A549 (cell line): ENCODE measurements at regions not wholly inside any gene's neighbourhood (a gene's known extent, or its start where the extent isn't known, plus 50 kb on each side); places are given as distances from the start of the nearest gene placed in this dataset.

ENCODE experiments used
- CTCF ChIP-seq: fragments of >200 bp; sonication (Bioruptor Twin); formaldehyde crosslinking; IDR thresholded peaks from 3 replicates; pipeline ENCODE4 v1.5.1; 2016
- EP300 ChIP-seq, 2 experiments: fragments of >200 bp; sonication (Bioruptor Twin); formaldehyde crosslinking; IDR thresholded peaks; 2 replicates in 1 of 2; 3 replicates in 1 of 2; pipeline ENCODE4 v1.6.1; 2016 to 2017
- ESRRA ChIP-seq: fragments of 150-350 bp; IDR thresholded peaks from 2 replicates; pipeline ENCODE4 v1.6.1; 2014; ENCODE audit warnings: mild to moderate bottlenecking, low read length, borderline replicate concordance
- HDAC2 ChIP-seq: fragments of 200-600 bp; sonication (generic); IDR thresholded peaks from 2 replicates; pipeline ENCODE4 v1.6.1; 2016
- HEYL ChIP-seq: fragments of 250-450 bp; sonication (Bioruptor Pico); IDR thresholded peaks from 2 replicates; pipeline ENCODE4 v1.8.0; 2021; ENCODE audit warnings: mild to moderate bottlenecking, moderate library complexity
- POLR2A ChIP-seq: IDR thresholded peaks from 2 replicates; pipeline ENCODE4 v1.6.1; 2012; ENCODE audit warnings: mild to moderate bottlenecking, low read length
- POLR2AphosphoS2 ChIP-seq: conservative IDR thresholded peaks from 2 replicates; pipeline ENCODE4 v1.6.1; 2012; ENCODE audit warnings: low read length, improper control_type of control experiment, inconsistent platforms
- RAD21 ChIP-seq, 2 experiments: fragments of >200 bp in 1 of 2; sonication (Bioruptor Twin) in 1 of 2; formaldehyde crosslinking in 1 of 2; IDR thresholded peaks in 1 of 2; conservative IDR thresholded peaks in 1 of 2; 2 replicates in 1 of 2; 3 replicates in 1 of 2; pipeline ENCODE4 v1.6.1; 2012 to 2018; ENCODE audit warnings: inconsistent platforms in 1 of 2
- REST ChIP-seq: fragments of 200-600 bp; sonication (generic); IDR thresholded peaks from 2 replicates; pipeline ENCODE4 v1.6.1; 2016; ENCODE audit warnings: antibody characterized with exemption, mild to moderate bottlenecking, moderate library complexity
- RFX5 ChIP-seq: fragments of 450-650 bp; IDR thresholded peaks from 2 replicates; pipeline ENCODE4 v1.7.1; 2014; ENCODE audit warnings: antibody characterized with exemption, mild to moderate bottlenecking, moderate library complexity
- SMC3 ChIP-seq: fragments of >200 bp; sonication (Bioruptor Twin); formaldehyde crosslinking; IDR thresholded peaks from 3 replicates; pipeline ENCODE4 v1.6.1; 2018; ENCODE audit warnings: inconsistent platforms

GRCh38 chr11:88043149-88043548, 132.1 kb downstream of the RAB38 start:
- TF ChIP-seq CTCF (no peak), RFX5 (no peak), EP300 (IDR thresholded peaks at IDR 0.05) (no peak), POLR2AphosphoS2 (no peak), HDAC2 (no peak), RAD21 (conservative IDR thresholded peaks at IDR 0.05 in 1 of 2, IDR thresholded peaks at IDR 0.05 in 1 of 2) (no peak), ESRRA (no peak), POLR2A (no peak), HEYL (no peak), SMC3 (no peak), REST (no peak)
